HFF-Myc (cell line): ENCODE measurements at regions not wholly inside any gene's neighbourhood (a gene's known extent, or its start where the extent isn't known, plus 50 kb on each side); places are given as distances from the start of the nearest gene placed in this dataset.

Source experiments
- DNase-seq: peaks from one replicate; pipeline ENCODE4 v3.0.0-alpha.2; 2011; ENCODE audit warnings: low read depth; ENCODE audit errors: extremely low read depth
- H3K4me3 ChIP-seq: replicated peaks from 2 replicates; pipeline ENCODE4 v1.5.1; 2011; ENCODE audit warnings: low read depth, mild to moderate bottlenecking, control low read depth, low read length
- TF ChIP-seq, protein P1 (sequence below): IDR thresholded peaks from 2 replicates; pipeline ENCODE4 v1.5.1; 2012; ENCODE audit warnings: mild to moderate bottlenecking, low read depth, low read length, control low read depth; ENCODE audit errors: missing control alignments

GRCh38 chr1:63046539-63046938 is 262.6 kb downstream of the ATG4C start:
- DNase-seq, result no peak
- no peak overlapping the region for H3K4me3 ChIP-seq
- TF ChIP-seq, protein P1, sequence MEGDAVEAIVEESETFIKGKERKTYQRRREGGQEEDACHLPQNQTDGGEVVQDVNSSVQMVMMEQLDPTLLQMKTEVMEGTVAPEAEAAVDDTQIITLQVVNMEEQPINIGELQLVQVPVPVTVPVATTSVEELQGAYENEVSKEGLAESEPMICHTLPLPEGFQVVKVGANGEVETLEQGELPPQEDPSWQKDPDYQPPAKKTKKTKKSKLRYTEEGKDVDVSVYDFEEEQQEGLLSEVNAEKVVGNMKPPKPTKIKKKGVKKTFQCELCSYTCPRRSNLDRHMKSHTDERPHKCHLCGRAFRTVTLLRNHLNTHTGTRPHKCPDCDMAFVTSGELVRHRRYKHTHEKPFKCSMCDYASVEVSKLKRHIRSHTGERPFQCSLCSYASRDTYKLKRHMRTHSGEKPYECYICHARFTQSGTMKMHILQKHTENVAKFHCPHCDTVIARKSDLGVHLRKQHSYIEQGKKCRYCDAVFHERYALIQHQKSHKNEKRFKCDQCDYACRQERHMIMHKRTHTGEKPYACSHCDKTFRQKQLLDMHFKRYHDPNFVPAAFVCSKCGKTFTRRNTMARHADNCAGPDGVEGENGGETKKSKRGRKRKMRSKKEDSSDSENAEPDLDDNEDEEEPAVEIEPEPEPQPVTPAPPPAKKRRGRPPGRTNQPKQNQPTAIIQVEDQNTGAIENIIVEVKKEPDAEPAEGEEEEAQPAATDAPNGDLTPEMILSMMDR, result no peak

GRCh38 chr1:63049135-63049534 is 265.2 kb downstream of the ATG4C start:
- DNase-seq, result no peak
- no peak overlapping the region for H3K4me3 ChIP-seq
- TF ChIP-seq, protein P1, result no peak

DNA sequence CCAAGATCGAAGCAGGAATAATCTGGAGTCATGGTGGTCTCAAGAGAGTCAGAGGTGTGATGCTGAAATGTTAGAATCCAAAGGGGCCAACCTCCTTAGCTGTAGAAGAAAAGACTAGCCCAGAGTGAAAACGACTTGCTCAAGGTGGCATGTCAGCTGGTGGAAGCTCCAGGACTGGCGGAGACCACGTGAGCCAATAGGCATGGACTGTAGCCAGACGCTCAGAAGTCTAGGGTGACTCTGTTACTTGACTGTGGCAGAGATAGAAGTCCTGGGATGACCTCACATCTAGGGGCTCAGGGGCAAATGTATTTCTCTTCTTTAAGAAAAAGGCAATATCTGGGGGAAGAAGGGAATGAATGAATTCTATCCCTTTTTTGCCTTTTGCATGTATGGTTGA is 267.4 kb downstream of the ATG4C start:
- no peak overlapping the region for H3K4me3 ChIP-seq
- DNase-seq, result no peak
- TF ChIP-seq, protein P1, result no peak

DNA sequence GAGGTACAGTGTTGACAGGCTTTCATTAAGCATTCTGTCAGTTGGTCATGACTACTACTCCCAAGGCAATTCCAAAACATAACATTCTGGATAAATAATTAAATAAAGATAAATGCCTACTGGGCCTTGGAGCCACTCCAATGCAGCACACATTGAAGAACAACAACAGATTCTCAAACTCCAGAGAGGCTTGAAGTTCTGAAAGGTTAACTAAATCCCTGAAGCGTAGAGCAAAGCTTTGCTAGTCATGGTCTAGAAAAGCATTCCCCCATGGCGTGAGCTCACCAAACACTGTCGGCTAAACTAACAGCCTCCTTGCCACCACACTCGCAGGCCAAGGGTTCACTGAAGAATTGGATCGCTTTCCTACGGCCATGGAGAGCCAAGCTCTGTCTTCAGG is 268.0 kb downstream of the ATG4C start:
- H3K4me3 ChIP-seq, result no peak overlapping the region
- TF ChIP-seq, protein P1, result no peak
- no peak for DNase-seq

- TF ChIP-seq, protein P1, result no peak
- H3K4me3 ChIP-seq, result no peak overlapping the region
- DNase-seq, result no peak
Observed at GRCh38 chr1:63054184-63054583, 268.2 kb upstream of the FOXD3 start.

- TF ChIP-seq, protein P1, result no peak
- DNase-seq, result no peak
- no peak overlapping the region for H3K4me3 ChIP-seq
Observed at GRCh38 chr1:63063367-63063766, 259.0 kb upstream of the FOXD3 start.

DNA sequence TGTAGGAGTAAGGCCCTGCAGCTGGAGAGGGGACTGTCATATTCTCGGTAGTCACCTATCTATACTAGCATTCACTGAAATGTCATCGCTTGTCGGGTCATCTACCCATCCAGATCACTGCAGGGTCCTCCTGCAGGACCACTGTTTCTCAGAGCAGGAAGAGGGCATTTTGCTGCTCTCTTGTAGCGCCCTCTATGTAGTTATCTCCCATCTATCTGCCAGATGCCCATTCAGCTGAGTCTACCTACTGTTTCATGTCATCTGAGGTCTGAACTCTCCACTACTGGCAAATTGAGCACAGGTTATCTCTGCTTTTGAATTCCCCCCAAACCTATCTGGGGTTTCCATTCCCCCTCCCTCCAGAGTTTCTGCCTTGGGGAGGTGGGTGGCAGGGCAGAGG is 258.2 kb upstream of the FOXD3 start:
- TF ChIP-seq, protein P1, result no peak
- DNase-seq, result no peak
- H3K4me3 ChIP-seq, result no peak overlapping the region
